GM21723 (cell line): ENCODE measurements at regions not wholly inside any gene's neighbourhood (a gene's known extent, or its start where the extent isn't known, plus 50 kb on each side); places are given as distances from the start of the nearest gene placed in this dataset.
"Not testable (repeated sequence)": the region's sequence is repeated elsewhere in the genome, so short reads cannot be mapped to it uniquely, and the experiment has no call there.

Experiments used
- ATAC-seq: cut with Tn5 transposase; IDR thresholded peaks from one replicate; pipeline ENCODE4 v1.9.1; 2021; ENCODE audit warnings: mild to moderate bottlenecking, moderate library complexity; ENCODE audit not compliant: unreplicated experiment

- ATAC-seq = not testable (repeated sequence)
These were observed 82.7 kb downstream of the TFRC start for GRCh38 chr3:195999176-195999575.

GRCh38 chr3:195996314-195996713 is 85.6 kb downstream of the TFRC start:
- ATAC-seq = not testable (repeated sequence)

- not testable (repeated sequence) for ATAC-seq
These were observed 86.0 kb upstream of the TNK2 start for GRCh38 chr3:195994343-195994742.

GRCh38 chr3:195993671-195994070 is 85.3 kb upstream of the TNK2 start:
- not testable (repeated sequence) for ATAC-seq

GRCh38 chr3:195992956-195993595 is 84.7 kb upstream of the TNK2 start:
- not testable (repeated sequence) for ATAC-seq

GRCh38 chr3:195991986-195992385 is 83.6 kb upstream of the TNK2 start:
- not testable (repeated sequence) for ATAC-seq

- not testable (repeated sequence) for ATAC-seq
These were observed 82.9 kb upstream of the TNK2 start for GRCh38 chr3:195991243-195991642.

- not testable (repeated sequence) for ATAC-seq
These were observed 82.5 kb upstream of the TNK2 start for GRCh38 chr3:195990841-195991174.

GRCh38 chr3:195989921-195990840 is 81.8 kb upstream of the TNK2 start:
- peak; percentile 88 for ATAC-seq

- ATAC-seq = peak; percentile 55
These were observed 81.0 kb upstream of the TNK2 start for GRCh38 chr3:195989197-195989920.

- not testable (repeated sequence) for ATAC-seq
These were observed 80.4 kb upstream of the TNK2 start for GRCh38 chr3:195988764-195989163.

GRCh38 chr3:195987001-195987400 is 78.7 kb upstream of the TNK2 start:
- not testable (repeated sequence) for ATAC-seq

GRCh38 chr3:195986576-195986975 is 78.2 kb upstream of the TNK2 start:
- ATAC-seq = not testable (repeated sequence)

GRCh38 chr3:195985348-195985920 is 77.1 kb upstream of the TNK2 start:
- not testable (repeated sequence) for ATAC-seq

GRCh38 chr3:195984392-195985030 is 76.2 kb upstream of the TNK2 start:
- ATAC-seq = not testable (repeated sequence)

- not testable (repeated sequence) for ATAC-seq
These were observed 75.5 kb upstream of the TNK2 start for GRCh38 chr3:195983880-195984279.

- ATAC-seq = not testable (repeated sequence)
These were observed 74.4 kb upstream of the TNK2 start for GRCh38 chr3:195982754-195983153.

- ATAC-seq = not testable (repeated sequence)
These were observed 73.4 kb upstream of the TNK2 start for GRCh38 chr3:195981778-195982177.

- not testable (repeated sequence) for ATAC-seq
These were observed 71.5 kb upstream of the TNK2 start for GRCh38 chr3:195979877-195980276.

GRCh38 chr3:195978585-195978984 is 70.2 kb upstream of the TNK2 start:
- not testable (repeated sequence) for ATAC-seq
